Stomach (tissue), 4 donors: ENCODE measurements at regions not wholly inside any gene's neighbourhood (a gene's known extent, or its start where the extent isn't known, plus 50 kb on each side); places are given as distances from the start of the nearest gene placed in this dataset.

Experiments
- POLR2A ChIP-seq, 4 donors: fragments of 450-650 bp; IDR thresholded peaks; one replicate each; pipeline ENCODE4 v1.6.1; 2016; ENCODE audit warnings: antibody characterized with exemption in 4 of 4, control low read depth in 2 of 4, mild to moderate bottlenecking in 1 of 4, moderate library complexity in 1 of 4
- POLR2AphosphoS5 ChIP-seq, 3 donors: sonication (generic); formaldehyde crosslinking; IDR thresholded peaks; one replicate each; pipeline ENCODE4 v1.6.1; 2016; ENCODE audit warnings: antibody characterized with exemption in 3 of 3
- TF ChIP-seq, protein P1 (sequence below), 7 experiments: fragments of 450-650 bp in 4 of 7; fragments of 200-600 bp in 3 of 7; sonication (generic) in 3 of 7; IDR thresholded peaks; one replicate each; pipeline ENCODE4 v1.5.1; 2016 to 2019; ENCODE audit warnings: antibody characterized with exemption in 7 of 7, control low read depth in 2 of 7, mild to moderate bottlenecking in 1 of 7

DNA sequence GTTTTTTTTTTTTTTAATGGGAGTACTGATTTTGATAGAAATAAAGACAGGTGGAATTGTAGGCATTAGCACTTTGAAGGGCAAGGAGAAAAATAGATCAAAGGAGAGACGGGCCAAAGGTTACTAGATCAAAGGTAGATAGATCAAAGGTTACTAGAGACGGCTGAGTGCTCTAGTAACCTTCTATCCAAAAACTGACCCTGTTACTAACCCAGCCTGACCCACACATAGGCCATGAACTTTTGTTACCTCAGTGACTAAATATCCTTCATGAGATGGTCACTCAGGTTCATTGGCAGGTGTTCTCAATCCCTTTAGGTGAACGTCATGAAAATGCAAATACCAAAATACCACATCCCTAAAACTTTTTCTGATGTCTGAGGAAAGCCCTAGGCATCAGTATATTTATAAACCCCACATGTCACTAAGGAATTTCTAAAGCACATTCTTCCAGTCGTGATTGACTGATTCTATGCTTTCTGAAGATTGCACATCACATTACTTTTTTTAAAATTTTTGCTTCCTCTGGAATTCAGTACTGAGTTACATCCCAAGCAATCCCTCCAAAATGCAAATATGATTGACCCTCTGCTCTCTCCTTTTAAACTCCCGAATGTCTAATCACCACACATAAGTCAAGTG lies 772.7 kb downstream of the BRINP1 start:
- TF ChIP-seq POLR2A (IDR thresholded peaks at IDR 0.05), result no peak
- TF ChIP-seq, protein P1, sequence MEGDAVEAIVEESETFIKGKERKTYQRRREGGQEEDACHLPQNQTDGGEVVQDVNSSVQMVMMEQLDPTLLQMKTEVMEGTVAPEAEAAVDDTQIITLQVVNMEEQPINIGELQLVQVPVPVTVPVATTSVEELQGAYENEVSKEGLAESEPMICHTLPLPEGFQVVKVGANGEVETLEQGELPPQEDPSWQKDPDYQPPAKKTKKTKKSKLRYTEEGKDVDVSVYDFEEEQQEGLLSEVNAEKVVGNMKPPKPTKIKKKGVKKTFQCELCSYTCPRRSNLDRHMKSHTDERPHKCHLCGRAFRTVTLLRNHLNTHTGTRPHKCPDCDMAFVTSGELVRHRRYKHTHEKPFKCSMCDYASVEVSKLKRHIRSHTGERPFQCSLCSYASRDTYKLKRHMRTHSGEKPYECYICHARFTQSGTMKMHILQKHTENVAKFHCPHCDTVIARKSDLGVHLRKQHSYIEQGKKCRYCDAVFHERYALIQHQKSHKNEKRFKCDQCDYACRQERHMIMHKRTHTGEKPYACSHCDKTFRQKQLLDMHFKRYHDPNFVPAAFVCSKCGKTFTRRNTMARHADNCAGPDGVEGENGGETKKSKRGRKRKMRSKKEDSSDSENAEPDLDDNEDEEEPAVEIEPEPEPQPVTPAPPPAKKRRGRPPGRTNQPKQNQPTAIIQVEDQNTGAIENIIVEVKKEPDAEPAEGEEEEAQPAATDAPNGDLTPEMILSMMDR (IDR thresholded peaks at IDR 0.05), result no peak
- no peak for TF ChIP-seq POLR2AphosphoS5 (IDR thresholded peaks at IDR 0.05)
